Hepatocyte (in vitro differentiated cells): ENCODE measurements at regions not wholly inside any gene's neighbourhood (a gene's known extent, or its start where the extent isn't known, plus 50 kb on each side); places are given as distances from the start of the nearest gene placed in this dataset.

ENCODE experiments used
- EZH2 ChIP-seq: fragments of 200-600 bp; sonication (generic); IDR thresholded peaks from 2 replicates; pipeline ENCODE4 v1.6.1; 2016; ENCODE audit warnings: antibody characterized with exemption, mild to moderate bottlenecking, borderline replicate concordance
- EZH2phosphoT487 ChIP-seq: fragments of 200-600 bp; sonication (generic); IDR thresholded peaks from one replicate; pipeline ENCODE4 v1.6.1; 2018; ENCODE audit warnings: antibody characterized with exemption, mild to moderate bottlenecking, low read depth, moderate library complexity; ENCODE audit not compliant: unreplicated experiment, severe bottlenecking
- TF ChIP-seq, protein P1 (sequence below): fragments of 200-600 bp; sonication (generic); IDR thresholded peaks from 2 replicates; pipeline ENCODE4 v1.5.1; 2016; ENCODE audit warnings: antibody characterized with exemption, mild to moderate bottlenecking; ENCODE audit not compliant: poor library complexity

DNA sequence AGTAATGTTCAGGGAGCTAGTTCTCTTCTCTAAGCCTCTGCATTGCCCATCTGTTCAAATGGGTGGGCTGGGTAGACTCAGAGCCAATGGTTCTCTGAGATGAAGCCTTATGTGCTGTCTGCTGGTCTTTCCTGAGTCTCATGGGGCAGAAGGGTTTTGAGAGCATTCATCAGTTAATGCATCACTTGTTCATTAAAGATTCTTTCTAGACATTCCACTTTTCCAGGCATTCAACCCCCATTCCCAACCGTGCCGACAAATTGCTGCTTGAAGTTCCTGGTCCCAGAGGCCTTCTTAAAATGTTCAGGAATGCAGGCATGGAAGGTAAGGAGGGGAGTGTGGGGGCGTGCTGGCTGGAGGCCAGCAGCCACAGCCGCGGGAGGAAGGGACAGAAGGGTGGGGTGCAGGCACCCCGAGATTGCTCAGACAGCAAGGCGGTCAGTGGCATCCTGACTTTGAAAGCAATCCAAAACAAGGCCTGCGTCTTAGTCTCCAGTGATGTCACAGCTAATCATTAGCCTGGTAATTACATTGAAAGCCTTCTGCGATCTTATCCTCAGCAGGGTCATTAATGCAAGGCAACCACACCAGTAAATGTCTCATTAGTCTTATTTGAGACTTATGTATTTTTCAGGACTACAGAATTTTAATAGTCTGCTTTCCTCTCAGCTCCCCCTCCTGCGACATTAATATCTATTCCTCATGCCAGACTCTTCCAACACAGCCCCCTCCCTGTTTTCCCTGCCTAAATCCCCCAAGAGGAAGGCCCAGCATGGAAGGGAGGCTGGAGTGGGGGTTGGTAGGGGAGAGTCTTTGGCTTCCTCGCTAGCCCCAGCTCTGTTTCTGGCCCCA is 328.8 kb downstream of the MIAT start:
- TF ChIP-seq, protein P1, sequence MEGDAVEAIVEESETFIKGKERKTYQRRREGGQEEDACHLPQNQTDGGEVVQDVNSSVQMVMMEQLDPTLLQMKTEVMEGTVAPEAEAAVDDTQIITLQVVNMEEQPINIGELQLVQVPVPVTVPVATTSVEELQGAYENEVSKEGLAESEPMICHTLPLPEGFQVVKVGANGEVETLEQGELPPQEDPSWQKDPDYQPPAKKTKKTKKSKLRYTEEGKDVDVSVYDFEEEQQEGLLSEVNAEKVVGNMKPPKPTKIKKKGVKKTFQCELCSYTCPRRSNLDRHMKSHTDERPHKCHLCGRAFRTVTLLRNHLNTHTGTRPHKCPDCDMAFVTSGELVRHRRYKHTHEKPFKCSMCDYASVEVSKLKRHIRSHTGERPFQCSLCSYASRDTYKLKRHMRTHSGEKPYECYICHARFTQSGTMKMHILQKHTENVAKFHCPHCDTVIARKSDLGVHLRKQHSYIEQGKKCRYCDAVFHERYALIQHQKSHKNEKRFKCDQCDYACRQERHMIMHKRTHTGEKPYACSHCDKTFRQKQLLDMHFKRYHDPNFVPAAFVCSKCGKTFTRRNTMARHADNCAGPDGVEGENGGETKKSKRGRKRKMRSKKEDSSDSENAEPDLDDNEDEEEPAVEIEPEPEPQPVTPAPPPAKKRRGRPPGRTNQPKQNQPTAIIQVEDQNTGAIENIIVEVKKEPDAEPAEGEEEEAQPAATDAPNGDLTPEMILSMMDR, result no peak
- TF ChIP-seq EZH2, result no peak
- no peak for TF ChIP-seq EZH2phosphoT487
